Common myeloid progenitor, CD34-positive (primary cell): ENCODE measurements at regions not wholly inside any gene's neighbourhood (a gene's known extent, or its start where the extent isn't known, plus 50 kb on each side); places are given as distances from the start of the nearest gene placed in this dataset.

Experiments
- CTCF ChIA-PET: fragments of 350-600 bp; sonication (Branson Sonifier 250); formaldehyde crosslinking; loops from one replicate; lab custom pipeline; 2021; ENCODE audit warnings: antibody characterized with exemption; lab: Charles Lee
- POLR2A ChIA-PET: fragments of 350-600 bp; sonication (Branson Sonifier 250); formaldehyde crosslinking; loops from one replicate; lab custom pipeline; 2021; ENCODE audit warnings: antibody characterized with exemption; lab: Charles Lee
- DNase-seq, 3 donors: peaks; one replicate each; pipeline versions ENCODE4 v3.0.0 to v3.0.0-alpha.2; 2013
- H3K27ac ChIP-seq, 2 experiments: 1 replicate in 1 of 2; 2 replicates in 1 of 2; pipeline ENCODE4 v1.7.0; 2013; ENCODE audit warnings: inconsistent platforms in 2 of 2, low read length in 2 of 2, mild to moderate bottlenecking in 2 of 2, low read depth in 1 of 2, moderate library complexity in 1 of 2; ENCODE audit not compliant: severe bottlenecking in 2 of 2, insufficient read depth in 1 of 2, poor library complexity in 1 of 2
- H3K27me3 ChIP-seq, 5 experiments: replicated peaks in 2 of 5; 1 replicate in 3 of 5; 2 replicates in 2 of 5; pipeline versions ENCODE4 v1.6.1 to v1.7.0; 2013; ENCODE audit warnings: low read length in 4 of 5, mild to moderate bottlenecking in 2 of 5, moderate library complexity in 2 of 5, inconsistent platforms in 1 of 5; ENCODE audit not compliant: insufficient read depth in 5 of 5, control insufficient read depth in 4 of 5
- H3K36me3 ChIP-seq, 4 experiments: 1 replicate in 2 of 4; 2 replicates in 2 of 4; pipeline versions ENCODE4 v1.6.1 to v1.7.0; 2013; ENCODE audit warnings: low read length in 3 of 4, control low read depth in 1 of 4, mild to moderate bottlenecking in 1 of 4; ENCODE audit not compliant: control insufficient read depth in 4 of 4, insufficient read depth in 4 of 4
- H3K4me1 ChIP-seq, 4 experiments: 1 replicate in 3 of 4; 2 replicates in 1 of 4; pipeline versions ENCODE4 v1.6.1 to v1.7.1; 2013; ENCODE audit warnings: low read length in 3 of 4, mild to moderate bottlenecking in 3 of 4, control low read depth in 1 of 4, inconsistent platforms in 1 of 4, moderate library complexity in 1 of 4; ENCODE audit not compliant: control insufficient read depth in 4 of 4, insufficient read depth in 4 of 4; ENCODE audit errors: control extremely low read depth in 1 of 4
- H3K4me3 ChIP-seq, 7 experiments: 1 replicate in 4 of 7; 2 replicates in 3 of 7; pipeline versions ENCODE4 v1.5.1 to v1.7.0; 2013; ENCODE audit warnings: mild to moderate bottlenecking in 7 of 7, low read length in 6 of 7, moderate library complexity in 6 of 7, inconsistent platforms in 2 of 7, low read depth in 2 of 7, control low read depth in 1 of 7; ENCODE audit not compliant: insufficient read depth in 4 of 7, control insufficient read depth in 1 of 7; ENCODE audit errors: extremely low read depth in 1 of 7
- H3K9me3 ChIP-seq, 5 experiments: 1 replicate in 4 of 5; 2 replicates in 1 of 5; pipeline versions ENCODE4 v1.6.1 to v1.7.1; 2013; ENCODE audit warnings: low read length in 4 of 5, mild to moderate bottlenecking in 2 of 5, inconsistent platforms in 1 of 5, low read depth in 1 of 5, moderate library complexity in 1 of 5; ENCODE audit not compliant: control insufficient read depth in 4 of 5, insufficient read depth in 2 of 5; ENCODE audit errors: control extremely low read depth in 1 of 5
- WGBS: methylation state at CpG from one replicate; pipeline ENCODE4 v1.1.5; 2013; ENCODE audit not compliant: insufficient coverage; 5-methylcytosine and 5-hydroxymethylcytosine counted together

GRCh38 chr1:217273866-217274265 lies 357.0 kb downstream of the GPATCH2 start:
- CTCF ChIA-PET, result no interaction called here
- Histone ChIP-seq H3K27me3 (no peaks in the 10 kb centered on the region), H3K27ac (no peak overlapping the region), H3K4me3 (no peak overlapping the region), H3K36me3 (no peaks in the 10 kb centered on the region), H3K4me1 (no peaks in the 10 kb centered on the region), H3K9me3 (no peaks in the 10 kb centered on the region)
- 98% methylated on average over 7 of the region's 10 CpGs for WGBS
- POLR2A ChIA-PET, result no interaction called here
- no peak for DNase-seq

GRCh38 chr1:217272385-217272784 lies 358.5 kb downstream of the GPATCH2 start:
- Histone ChIP-seq H3K4me1 (no peaks in the 10 kb centered on the region), H3K36me3 (no peaks in the 10 kb centered on the region), H3K27ac (no peak overlapping the region), H3K27me3 (no peaks in the 10 kb centered on the region), H3K9me3 (no peaks in the 10 kb centered on the region), H3K4me3 (no peak overlapping the region)
- DNase-seq, result no peak
- WGBS, result no CpG with 5 or more reads among the region's 2 CpGs
- ChIA-PET CTCF (no interaction called here), POLR2A (no interaction called here)

- Histone ChIP-seq H3K9me3 (no peaks in the 10 kb centered on the region), H3K4me1 (no peaks in the 10 kb centered on the region), H3K27ac (no peak overlapping the region), H3K4me3 (no peak overlapping the region), H3K27me3 (no peaks in the 10 kb centered on the region), H3K36me3 (no peaks in the 10 kb centered on the region)
- no peak for DNase-seq
- CTCF ChIA-PET, result no interaction called here
- POLR2A ChIA-PET, result no interaction called here
- WGBS, result 75% methylated on average over 1 of the region's 4 CpGs
Observed at GRCh38 chr1:217270101-217270500, 360.8 kb downstream of the GPATCH2 start.

- DNase-seq, result no peak
- Histone ChIP-seq H3K27ac (no peak overlapping the region), H3K4me3 (no peak overlapping the region), H3K27me3 (no peaks in the 10 kb centered on the region), H3K9me3 (no peaks in the 10 kb centered on the region), H3K36me3 (no peaks in the 10 kb centered on the region), H3K4me1 (no peaks in the 10 kb centered on the region)
- WGBS, result 100% methylated on average over 3 of the region's 5 CpGs
- ChIA-PET CTCF (interaction anchor here (0.6 kb wide), 1 partner anchor 513 kb away, joined by 3 read pairs; no protein-coding TSS in a partner anchor), POLR2A (no interaction called here)
Observed at GRCh38 chr1:217268058-217268457, 362.8 kb downstream of the GPATCH2 start.

- POLR2A ChIA-PET, result no interaction called here
- WGBS, result no CpG with 5 or more reads among the region's 2 CpGs
Observed at GRCh38 chr1:217261636-217262035, 369.3 kb downstream of the GPATCH2 start.

GRCh38 chr1:217260676-217261075 lies 370.2 kb downstream of the GPATCH2 start:
- H3K27ac ChIP-seq, result no peak overlapping the region
- no peaks in the 10 kb centered on the region for H3K4me1 ChIP-seq
- no peaks in the 10 kb centered on the region for H3K9me3 ChIP-seq
- 87% methylated on average over 1 of the region's 1 CpG for WGBS
- POLR2A ChIA-PET, result no interaction called here
- no peak for DNase-seq
- CTCF ChIA-PET, result no interaction called here
- H3K27me3 ChIP-seq, result no peaks in the 10 kb centered on the region
- no peaks in the 10 kb centered on the region for H3K36me3 ChIP-seq
- no peak overlapping the region for H3K4me3 ChIP-seq

More at GRCh38 chr1:217261636-217262035, 369.3 kb downstream of the GPATCH2 start:
- Histone ChIP-seq H3K36me3 (no peaks in the 10 kb centered on the region), H3K27me3 (no peaks in the 10 kb centered on the region), H3K27ac (no peak overlapping the region), H3K4me3 (no peak overlapping the region), H3K4me1 (no peaks in the 10 kb centered on the region), H3K9me3 (no peaks in the 10 kb centered on the region)
- CTCF ChIA-PET, result no interaction called here
- DNase-seq, result no peak

GRCh38 chr1:217253985-217254384 lies 376.9 kb downstream of the GPATCH2 start:
- ChIA-PET POLR2A (no interaction called here), CTCF (no interaction called here)
- Histone ChIP-seq H3K9me3 (no peaks in the 10 kb centered on the region), H3K4me3 (no peak overlapping the region), H3K27me3 (no peaks in the 10 kb centered on the region), H3K36me3 (no peaks in the 10 kb centered on the region), H3K27ac (no peak overlapping the region), H3K4me1 (no peaks in the 10 kb centered on the region)
- DNase-seq, result no peak
